ENCODE measurements at regions not wholly inside any gene's neighbourhood (a gene's known extent, or its start where the extent isn't known, plus 50 kb on each side); places are given as distances from the start of the nearest gene placed in this dataset.

- Mint-ChIP-seq H3K9me3 (no peaks in the 10 kb centered on the region), H3K4me3 (no peak overlapping the region), H3K27ac (no peak overlapping the region), H3K4me1 (peaks cover 3% of the 10 kb centered on the region), H3K36me3 (ENCODE audit: low read depth) (no peaks in the 10 kb centered on the region), H3K27me3 (peaks cover 8% of the 10 kb centered on the region)
- no peak for DNase-seq
- ChIA-PET CTCF (interaction anchor here (1.0 kb wide), 1 partner anchor 10 kb away, joined by 3 read pairs; no protein-coding TSS in a partner anchor), POLR2A (no interaction called here)
Observed at GRCh38 chr10:31584098-31584631, 265.1 kb downstream of the ZEB1 start.

GRCh38 chr10:31583293-31583692 is 264.3 kb downstream of the ZEB1 start:
- ChIA-PET POLR2A (no interaction called here), CTCF (no interaction called here)
- Mint-ChIP-seq H3K27ac (no peak overlapping the region), H3K27me3 (peaks cover 8% of the 10 kb centered on the region), H3K36me3 (ENCODE audit: low read depth) (no peaks in the 10 kb centered on the region), H3K4me3 (no peak overlapping the region), H3K9me3 (no peaks in the 10 kb centered on the region), H3K4me1 (peaks cover 3% of the 10 kb centered on the region)
- DNase-seq, result no peak

DNA sequence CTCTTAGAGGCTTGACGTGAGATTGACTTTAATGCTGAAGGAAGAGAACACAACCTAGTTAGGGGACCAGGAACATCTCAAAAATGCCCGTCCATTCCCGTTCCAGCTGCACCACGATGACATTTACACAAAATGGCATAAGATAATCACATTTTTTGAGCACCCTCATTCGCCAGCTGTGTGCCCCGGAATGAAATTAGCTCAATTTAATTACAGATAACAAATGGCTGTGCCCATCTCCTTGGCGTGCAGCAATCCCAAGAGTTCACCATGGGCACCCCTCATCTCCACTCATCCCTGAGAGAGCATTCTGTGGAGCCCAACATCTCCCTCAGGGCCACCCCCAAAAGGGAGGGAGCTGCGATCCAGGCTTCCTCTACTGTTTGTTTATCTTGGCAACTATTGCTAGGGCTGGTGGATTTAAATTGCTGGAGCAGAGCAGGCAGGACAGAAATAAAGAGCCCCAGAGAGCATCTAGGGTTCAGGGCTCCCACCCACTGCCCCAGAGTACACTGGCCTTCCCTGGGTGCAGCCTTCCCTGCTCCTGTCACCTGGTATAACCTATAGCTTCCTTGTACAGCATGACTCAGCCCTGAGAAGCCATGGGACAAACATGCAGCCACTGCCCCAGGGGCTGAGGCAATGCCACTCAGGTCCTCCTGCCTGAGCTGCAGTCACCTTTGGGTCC is 263.5 kb downstream of the ZEB1 start:
- Mint-ChIP-seq H3K27ac (no peak overlapping the region), H3K4me1 (peaks cover 3% of the 10 kb centered on the region), H3K36me3 (ENCODE audit: low read depth) (no peaks in the 10 kb centered on the region), H3K27me3 (peaks cover 7% of the 10 kb centered on the region), H3K4me3 (no peak overlapping the region), H3K9me3 (no peaks in the 10 kb centered on the region)
- ChIA-PET CTCF (no interaction called here), POLR2A (interaction anchor here (1.4 kb wide), 1 partner anchor 9 kb away, joined by 3 read pairs; no protein-coding TSS in a partner anchor)
- DNase-seq, result no peak

- POLR2A ChIA-PET, result interaction anchor here (1.4 kb wide), 1 partner anchor 10 kb away, joined by 3 read pairs; no protein-coding TSS in a partner anchor
Observed at GRCh38 chr10:31581741-31582323, 262.8 kb downstream of the ZEB1 start.

DNA sequence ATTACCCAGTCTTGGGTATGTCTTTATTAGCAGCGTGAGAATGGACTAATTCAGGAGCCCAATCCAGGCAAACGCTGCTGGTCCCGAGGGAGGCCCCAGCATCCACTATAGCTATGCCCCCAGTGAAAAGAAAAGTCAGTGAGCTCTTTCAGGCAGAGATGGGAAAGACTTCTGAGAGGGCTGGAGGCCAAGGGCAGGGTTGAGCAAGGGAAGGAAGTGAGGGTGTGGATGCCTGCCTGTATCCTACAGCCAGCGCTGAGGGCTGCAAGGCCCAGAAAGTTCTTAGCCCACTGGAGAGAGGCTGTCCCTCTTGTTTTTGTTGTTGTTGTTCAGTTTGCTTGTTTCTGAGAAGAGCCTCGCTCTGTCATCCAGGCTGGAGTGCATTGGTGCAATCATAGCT is 261.6 kb downstream of the ZEB1 start:
- DNase-seq, result no peak
- no peaks in the 10 kb centered on the region for H3K36me3 Mint-ChIP-seq (ENCODE audit: low read depth)
- H3K9me3 Mint-ChIP-seq, result no peaks in the 10 kb centered on the region
- POLR2A ChIA-PET, result no interaction called here
- H3K4me3 Mint-ChIP-seq, result no peak overlapping the region
- H3K27ac Mint-ChIP-seq, result no peak overlapping the region
- no peaks in the 10 kb centered on the region for H3K4me1 Mint-ChIP-seq
- no peaks in the 10 kb centered on the region for H3K27me3 Mint-ChIP-seq
- CTCF ChIA-PET, result no interaction called here

More at GRCh38 chr10:31581741-31582323, 262.8 kb downstream of the ZEB1 start:
- CTCF ChIA-PET, result no interaction called here
- Mint-ChIP-seq H3K27ac (no peak overlapping the region), H3K9me3 (no peaks in the 10 kb centered on the region), H3K27me3 (peaks cover under 1% of the 10 kb centered on the region), H3K4me1 (peaks cover under 1% of the 10 kb centered on the region), H3K4me3 (no peak overlapping the region), H3K36me3 (ENCODE audit: low read depth) (no peaks in the 10 kb centered on the region)
- DNase-seq, result no peak
